Colonic mucosa (tissue), 4 donors: ENCODE measurements at regions not wholly inside any gene's neighbourhood (a gene's known extent, or its start where the extent isn't known, plus 50 kb on each side); places are given as distances from the start of the nearest gene placed in this dataset.

Experiments used
- DNase-seq: peaks from one replicate; pipeline ENCODE4 v3.0.0-alpha.2; 2020
- H3K27ac ChIP-seq: fragments of 200-600 bp; one replicate; pipeline ENCODE4 v1.8.0; 2021
- H3K27me3 ChIP-seq: fragments of 200-600 bp; one replicate; pipeline ENCODE4 v1.8.0; 2021
- H3K36me3 ChIP-seq: fragments of 200-600 bp; one replicate; pipeline ENCODE4 v1.8.0; 2021
- H3K4me1 ChIP-seq: fragments of 200-600 bp; one replicate; pipeline ENCODE4 v1.8.0; 2021; ENCODE audit warnings: mild to moderate bottlenecking
- H3K4me3 ChIP-seq: fragments of 200-600 bp; one replicate; pipeline ENCODE4 v1.8.0; 2021
- H3K9ac ChIP-seq, 2 donors: one replicate each; pipeline ENCODE4 v1.7.0; 2013; ENCODE audit warnings: control low read depth in 2 of 2, low read depth in 2 of 2, low read length in 2 of 2
- H3K9me3 ChIP-seq: fragments of 200-600 bp; one replicate; pipeline ENCODE4 v1.8.0; 2021
- CTCF ChIP-seq: fragments of 200-600 bp; IDR thresholded peaks from one replicate; pipeline ENCODE4 v1.8.0; 2022; ENCODE audit warnings: antibody characterized with exemption, mild to moderate bottlenecking
- intact Hi-C: fragments of 100-400 bp; cut with DNase I; formaldehyde crosslinking; loops from one replicate; pipeline ENCODE4 v1.14.1; 2022
- donor health status: healthy.
- donor health status: DM: no; HTN: no; CAD: no.
- donor health status: DM: no; HTN: no; CAD: no.

GRCh38 chr10:10865303-10865702 lies 152.4 kb upstream of the CELF2 start:
- H3K36me3 ChIP-seq: no peaks in the 10 kb centered on the region
- H3K9ac ChIP-seq: no peak overlapping the region
- H3K27me3 ChIP-seq: no peaks in the 10 kb centered on the region
- no peak overlapping the region for H3K4me3 ChIP-seq
- H3K27ac ChIP-seq: no peak overlapping the region
- TF ChIP-seq CTCF: no peak
- no peak for DNase-seq
- intact Hi-C loops: no loop called here
- H3K9me3 ChIP-seq: no peaks in the 10 kb centered on the region
- no peaks in the 10 kb centered on the region for H3K4me1 ChIP-seq

DNA sequence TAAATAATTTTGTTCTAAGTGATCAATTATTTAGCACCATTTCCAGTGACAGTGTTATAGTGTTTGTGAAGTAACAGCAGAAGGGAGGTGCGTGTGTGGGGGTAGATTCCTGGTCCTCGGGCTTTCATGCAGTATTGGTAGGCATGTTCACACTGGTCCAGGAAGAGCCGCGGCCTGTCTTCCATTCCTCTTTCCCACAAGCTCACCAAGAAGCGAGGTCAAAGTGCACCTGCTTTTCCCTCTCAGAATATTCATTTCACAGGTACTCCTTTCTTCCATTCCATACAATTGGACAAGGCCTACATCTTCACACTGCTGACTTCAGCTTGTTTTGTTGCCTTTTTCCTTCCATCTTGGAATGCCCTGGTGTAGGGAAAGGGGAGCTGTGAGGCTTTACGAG lies 151.8 kb upstream of the CELF2 start:
- Histone ChIP-seq H3K4me3 (no peak overlapping the region), H3K4me1 (no peaks in the 10 kb centered on the region), H3K27me3 (no peaks in the 10 kb centered on the region), H3K9ac (no peak overlapping the region), H3K27ac (no peak overlapping the region), H3K36me3 (no peaks in the 10 kb centered on the region), H3K9me3 (no peaks in the 10 kb centered on the region)
- DNase-seq: no peak
- TF ChIP-seq CTCF: no peak
- intact Hi-C loops: no loop called here

GRCh38 chr10:10869592-10869991 lies 148.1 kb upstream of the CELF2 start:
- no peak for DNase-seq
- no peaks in the 10 kb centered on the region for H3K36me3 ChIP-seq
- no peak overlapping the region for H3K27ac ChIP-seq
- H3K4me1 ChIP-seq: no peaks in the 10 kb centered on the region
- H3K9ac ChIP-seq: no peak overlapping the region
- no peaks in the 10 kb centered on the region for H3K9me3 ChIP-seq
- no peak for TF ChIP-seq CTCF
- H3K27me3 ChIP-seq: no peaks in the 10 kb centered on the region
- intact Hi-C loops: no loop called here
- H3K4me3 ChIP-seq: no peak overlapping the region

DNA sequence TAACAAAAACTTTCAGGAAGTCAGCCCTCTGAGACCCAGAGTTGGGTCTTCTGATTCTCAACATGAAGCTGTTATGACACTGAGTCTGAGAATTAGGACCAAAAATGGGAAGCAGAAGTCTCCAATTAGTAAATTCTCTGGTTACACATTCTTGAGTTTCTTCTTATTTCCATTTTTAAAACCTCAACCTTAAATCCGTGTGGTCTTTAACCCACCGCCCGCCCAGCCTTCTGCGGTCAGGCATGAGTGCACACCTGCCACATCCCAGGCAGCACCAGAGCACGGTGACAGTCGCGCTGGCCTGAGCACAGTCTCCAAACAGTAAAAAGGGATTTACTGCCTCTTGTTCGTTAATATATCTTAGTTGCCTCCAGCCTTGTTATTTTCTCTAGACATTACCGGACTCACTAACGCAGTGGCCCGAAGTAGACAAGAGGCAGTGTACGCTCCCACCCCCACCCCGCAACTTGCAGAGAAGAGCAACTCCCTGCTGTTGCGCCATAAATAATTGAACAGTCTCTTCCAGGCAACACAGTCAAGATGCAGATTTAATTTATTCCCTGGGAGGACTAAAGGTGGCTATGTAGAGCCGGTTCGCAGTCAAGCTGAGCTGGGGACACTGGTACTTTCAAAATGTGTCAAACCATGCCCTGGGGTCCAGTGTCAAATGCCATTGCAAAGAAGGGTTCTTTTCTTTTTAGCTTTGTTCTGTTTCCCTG lies 147.0 kb upstream of the CELF2 start:
- H3K4me3 ChIP-seq: no peak overlapping the region
- no peak for DNase-seq
- no peaks in the 10 kb centered on the region for H3K27me3 ChIP-seq
- no peaks in the 10 kb centered on the region for H3K4me1 ChIP-seq
- no peak overlapping the region for H3K9ac ChIP-seq
- TF ChIP-seq CTCF: no peak
- no peaks in the 10 kb centered on the region for H3K36me3 ChIP-seq
- no peak overlapping the region for H3K27ac ChIP-seq
- H3K9me3 ChIP-seq: no peaks in the 10 kb centered on the region
- intact Hi-C loops: no loop called here

- Histone ChIP-seq H3K9ac (no peak overlapping the region), H3K27ac (no peak overlapping the region)
- intact Hi-C loops: no loop called here
These were observed 146.3 kb upstream of the CELF2 start for GRCh38 chr10:10871352-10871751.

More at GRCh38 chr10:10871352-10871751, 146.3 kb upstream of the CELF2 start:
- no peaks in the 10 kb centered on the region for H3K9me3 ChIP-seq
- H3K36me3 ChIP-seq: no peaks in the 10 kb centered on the region
- DNase-seq: no peak
- no peak for TF ChIP-seq CTCF
- no peak overlapping the region for H3K4me3 ChIP-seq
- no peaks in the 10 kb centered on the region for H3K27me3 ChIP-seq
- no peaks in the 10 kb centered on the region for H3K4me1 ChIP-seq
